HG02610 (cell line): ENCODE measurements at regions not wholly inside any gene's neighbourhood (a gene's known extent, or its start where the extent isn't known, plus 50 kb on each side); places are given as distances from the start of the nearest gene placed in this dataset.
"Not testable (repeated sequence)": the region's sequence is repeated elsewhere in the genome, so short reads cannot be mapped to it uniquely, and the experiment has no call there.

ENCODE experiments used
- ATAC-seq: cut with Tn5 transposase; IDR thresholded peaks from one replicate; pipeline ENCODE4 v1.9.1; 2021; ENCODE audit warnings: mild to moderate bottlenecking, moderate library complexity; ENCODE audit not compliant: unreplicated experiment

- no peak for ATAC-seq
Measured at GRCh38 chr11:19628018-19628417, 84.6 kb upstream of the NAV2 start.

- no peak for ATAC-seq
Measured at GRCh38 chr11:19627566-19627965, 85.1 kb upstream of the NAV2 start.

DNA sequence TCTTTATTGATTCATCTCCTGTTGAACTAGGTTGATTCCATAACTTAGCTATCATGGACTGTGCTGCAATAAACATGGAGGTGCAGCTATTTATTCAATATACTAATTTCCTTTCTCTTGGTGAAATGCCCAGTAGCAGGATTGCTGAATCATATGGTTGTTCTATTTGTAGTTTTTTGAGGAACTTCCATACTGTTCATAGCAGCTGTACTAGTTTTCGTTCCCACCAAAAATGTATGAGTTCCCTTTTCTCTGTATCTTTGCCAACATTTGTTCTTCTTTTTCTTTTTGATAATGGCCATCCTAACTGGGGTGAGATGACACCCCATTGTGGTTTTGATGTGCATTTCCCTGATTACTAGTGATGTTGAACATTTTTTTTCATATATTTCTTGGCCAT lies 87.2 kb upstream of the NAV2 start:
- no peak for ATAC-seq

DNA sequence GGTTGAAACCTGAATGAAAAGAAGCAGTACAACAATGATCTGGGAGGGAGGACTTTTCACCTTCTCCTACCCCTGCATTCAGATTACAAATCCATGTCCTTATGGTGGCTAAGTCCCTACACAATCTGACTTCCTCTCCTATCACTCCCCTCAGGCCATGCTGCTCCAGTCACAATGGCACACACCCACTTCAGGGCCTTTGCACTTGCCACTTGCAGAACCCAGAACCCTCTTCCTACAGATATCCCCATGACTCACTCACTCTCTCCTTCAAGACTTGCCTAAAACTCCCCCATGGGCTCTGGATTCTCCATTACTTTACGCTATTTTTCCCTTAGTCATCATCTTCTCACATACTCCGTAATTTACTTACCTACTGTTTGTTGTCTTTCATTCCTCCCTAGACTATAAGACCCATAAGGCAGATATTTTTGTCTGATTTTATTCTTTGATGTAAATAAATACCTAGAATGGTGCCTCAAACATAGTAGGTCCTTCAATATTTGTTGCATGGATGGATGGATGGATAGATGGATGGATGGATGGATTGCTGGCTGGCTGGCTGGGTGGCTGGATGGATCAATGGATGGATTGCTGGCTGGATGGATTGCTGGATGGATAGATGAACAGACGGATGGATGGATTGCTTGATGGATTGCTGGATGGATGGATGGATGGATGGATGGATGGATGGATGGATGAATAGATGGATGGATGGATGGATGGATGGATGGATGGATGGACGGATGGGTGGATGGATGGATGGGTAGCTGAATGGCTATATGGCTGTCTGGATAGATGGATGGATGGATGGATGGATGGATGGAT lies 94.7 kb upstream of the NAV2 start:
- no peak for ATAC-seq

DNA sequence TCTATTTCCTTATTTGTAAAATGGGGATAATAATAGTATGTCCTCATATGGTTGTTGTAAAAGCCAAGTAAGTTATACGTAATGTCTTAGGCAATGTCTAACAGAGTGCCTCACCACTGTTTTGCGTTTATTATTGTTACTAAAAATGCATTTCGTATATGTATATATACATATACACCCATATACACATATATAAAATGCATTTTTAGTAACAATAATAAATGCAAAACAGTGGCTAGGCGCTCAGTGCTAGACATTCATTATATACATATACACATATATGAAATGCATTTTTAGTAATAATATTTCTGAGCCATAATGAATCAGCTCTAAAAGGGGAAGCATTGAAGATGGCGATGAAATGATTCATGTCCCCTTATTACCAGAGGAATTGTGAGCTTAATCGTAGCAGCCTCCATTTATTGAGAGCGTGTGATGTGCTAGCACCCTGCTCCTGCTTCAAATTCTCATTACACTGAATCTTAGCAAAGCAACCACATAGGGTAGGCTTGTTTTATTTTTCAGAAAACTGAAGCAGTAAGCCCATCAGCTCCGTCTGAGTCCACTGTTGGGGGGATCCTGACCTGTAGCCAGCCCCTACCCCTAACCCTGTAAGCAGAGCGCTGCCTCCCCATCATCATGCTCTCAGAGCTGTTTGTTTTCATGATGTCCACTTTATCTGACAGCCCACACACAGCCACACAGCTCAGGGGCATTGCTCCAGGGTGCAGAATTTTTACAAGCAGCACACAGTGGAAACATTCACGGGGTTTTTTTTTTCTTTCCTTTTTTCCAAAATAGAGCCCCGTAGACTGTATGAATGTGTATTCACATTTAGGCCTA lies 97.1 kb upstream of the NAV2 start:
- ATAC-seq = no peak

DNA sequence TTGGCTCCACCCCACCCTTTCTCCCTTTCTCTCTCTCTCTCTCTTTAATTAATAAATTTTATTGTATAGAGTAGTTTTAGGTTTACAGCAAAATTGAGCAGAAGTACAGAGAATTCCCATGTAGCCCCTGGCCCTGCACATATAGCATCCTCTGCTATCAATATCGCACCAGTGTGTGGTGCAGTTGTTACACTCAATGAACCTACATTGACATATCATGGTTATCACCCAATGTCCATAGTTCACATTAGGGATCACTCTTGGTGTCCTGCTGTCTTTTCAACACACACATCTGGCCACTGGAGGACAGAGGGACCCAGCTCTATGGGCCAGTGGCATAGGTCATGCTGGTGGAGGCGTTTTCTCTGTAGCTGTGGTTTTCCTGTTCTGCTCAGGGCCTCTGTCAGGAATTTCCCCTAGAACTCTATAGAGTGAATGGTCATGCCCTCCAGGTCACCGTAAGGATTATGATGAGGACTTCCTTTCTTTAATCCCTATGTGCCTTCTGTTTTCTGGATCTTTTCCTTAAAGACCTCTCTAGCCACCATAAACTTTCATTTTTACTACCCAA lies 98.2 kb upstream of the NAV2 start:
- no peak for ATAC-seq

DNA sequence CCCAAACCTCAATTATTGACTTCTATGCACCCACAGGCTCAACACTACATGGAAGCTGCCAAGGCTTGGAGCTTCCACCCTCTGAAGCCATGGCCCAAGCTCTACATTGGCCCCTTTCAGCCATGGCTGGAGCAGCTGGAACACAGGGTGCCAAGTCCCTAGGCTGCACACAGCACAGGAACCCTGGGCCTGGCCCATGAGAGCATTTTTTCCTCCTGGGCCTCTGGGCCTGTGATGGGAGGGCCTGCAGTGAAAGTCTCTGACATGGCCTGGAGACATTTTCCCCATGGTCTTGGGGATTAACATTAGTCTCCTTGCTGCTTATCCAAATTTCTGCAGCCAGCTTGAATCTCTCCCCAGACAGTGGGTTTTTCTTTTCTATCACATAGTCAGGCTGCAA lies 100.6 kb upstream of the NAV2 start:
- not testable (repeated sequence) for ATAC-seq

DNA sequence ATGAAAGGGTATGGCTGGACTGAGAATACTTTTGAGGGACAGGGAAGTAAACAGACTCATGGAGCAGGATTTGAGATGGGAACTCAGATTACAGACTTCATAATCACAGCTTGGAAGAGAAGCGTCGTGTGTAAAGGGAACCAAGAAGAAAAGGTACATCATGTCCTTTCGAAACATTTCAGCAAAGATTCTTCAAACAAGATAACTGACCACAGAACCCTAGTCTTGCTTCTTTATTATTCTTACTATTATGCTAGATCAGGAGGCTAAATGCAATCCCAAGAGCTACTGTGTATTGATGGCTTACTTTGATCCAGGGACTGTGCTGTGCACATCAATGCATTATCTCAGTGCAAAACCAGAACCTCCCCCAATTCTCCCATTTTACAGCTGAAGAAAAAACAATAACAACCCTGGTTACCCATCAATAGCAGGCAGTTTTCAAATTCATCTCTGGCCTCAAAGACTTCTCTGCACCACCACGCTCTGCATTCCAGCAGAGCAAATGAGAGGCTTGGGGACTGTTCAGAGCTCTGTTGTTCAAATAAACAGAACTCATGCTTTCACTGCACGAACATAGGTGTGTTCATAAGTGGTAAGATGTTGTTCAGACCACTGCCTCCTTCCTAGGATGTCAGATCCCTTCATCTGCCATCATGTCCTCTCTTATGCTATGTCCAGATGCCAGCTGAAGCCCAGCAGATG lies 104.8 kb upstream of the NAV2 start:
- no peak for ATAC-seq

GRCh38 chr11:19606856-19607655 lies 105.6 kb upstream of the NAV2 start:
- no peak for ATAC-seq

DNA sequence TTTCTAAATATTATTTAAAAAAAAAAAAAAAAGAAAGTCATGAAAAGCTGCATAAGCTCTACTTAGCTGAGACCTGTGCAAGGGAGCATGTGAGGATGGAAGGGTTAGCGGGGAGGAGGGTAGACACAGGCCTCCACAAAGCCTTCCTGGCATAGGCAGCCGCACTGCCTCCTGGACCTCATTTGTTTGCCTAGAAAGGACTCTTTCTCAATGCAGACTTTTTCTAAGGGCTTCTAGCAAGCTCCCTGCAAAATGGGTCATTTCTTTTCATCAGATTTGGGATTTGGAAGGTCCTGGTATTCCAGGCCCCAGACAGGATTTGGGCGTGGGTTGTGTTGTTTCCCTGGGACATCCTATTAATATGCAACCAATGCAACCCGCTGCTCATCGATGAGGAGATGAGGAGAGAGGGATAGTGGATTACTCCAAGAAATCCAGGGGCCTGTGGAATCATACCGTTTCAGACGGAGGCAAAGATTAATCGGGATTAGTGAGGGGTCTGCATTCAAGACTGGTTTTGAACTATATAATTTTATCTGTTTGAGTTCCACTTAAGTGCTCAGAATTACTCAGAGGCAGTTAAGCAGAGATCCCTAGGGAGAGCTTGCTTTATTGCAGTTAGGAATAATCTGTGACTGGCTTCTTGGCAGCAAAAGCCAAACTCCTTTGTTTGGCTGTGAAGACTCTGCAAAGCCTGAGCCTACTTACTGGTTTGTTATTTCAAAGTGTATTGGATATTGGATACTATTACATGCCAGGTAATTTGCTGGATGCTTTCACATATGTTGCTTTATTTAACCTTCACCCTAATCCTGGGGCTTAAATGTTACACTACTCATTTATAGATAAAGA lies 106.9 kb upstream of the NAV2 start:
- no peak for ATAC-seq

DNA sequence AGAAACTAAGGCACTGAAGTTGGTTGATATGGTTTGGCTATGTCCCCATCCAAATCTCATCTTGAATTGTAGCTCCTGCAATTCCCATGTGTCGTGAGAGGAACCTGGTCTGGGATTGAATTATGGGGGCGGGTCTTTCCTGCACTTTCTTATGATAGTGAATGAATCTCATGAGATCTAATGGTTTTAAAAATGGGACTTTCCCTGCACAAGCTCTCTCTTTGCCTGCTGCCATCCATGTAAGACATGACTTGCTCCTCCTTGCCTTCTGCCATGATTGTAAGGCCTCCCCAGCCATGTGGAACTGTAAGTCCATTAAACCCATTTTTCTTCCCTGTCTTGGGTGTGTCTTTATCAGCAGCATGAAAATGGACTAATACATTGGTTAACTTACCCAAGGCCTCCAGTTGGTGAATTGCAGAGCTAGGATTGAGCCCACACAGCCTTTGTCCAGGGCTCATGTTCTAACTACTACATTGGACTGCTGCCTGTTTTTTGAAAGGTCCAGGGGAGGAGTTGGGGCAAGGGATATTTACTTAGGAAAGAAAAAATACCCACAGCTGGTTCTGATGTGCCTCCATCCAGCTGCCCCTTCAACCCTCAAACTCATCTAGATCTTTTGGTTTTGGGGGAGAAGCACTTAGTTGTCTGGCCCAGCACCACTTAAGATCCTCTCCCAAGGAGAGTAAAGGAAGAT lies 107.8 kb upstream of the NAV2 start:
- no peak for ATAC-seq

DNA sequence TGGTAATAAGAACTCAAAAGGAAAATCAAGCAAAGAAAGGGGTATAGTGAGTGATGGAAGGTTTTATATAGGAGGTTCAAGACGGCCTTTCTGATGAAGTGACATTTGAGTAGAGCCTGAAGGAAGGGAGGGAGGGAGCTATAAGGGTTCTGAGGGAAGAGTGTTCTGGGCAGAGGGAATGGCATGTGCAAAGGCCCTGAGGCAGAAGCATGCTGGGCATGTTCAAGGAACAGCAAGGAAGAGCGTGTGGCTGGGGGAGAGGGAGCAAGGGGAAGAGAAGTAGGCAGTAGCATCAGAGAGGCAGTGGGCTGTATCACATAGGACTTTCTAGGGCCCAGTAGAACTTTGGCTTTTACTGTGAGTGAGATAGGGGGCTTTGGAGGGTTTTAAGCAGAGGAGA lies 108.9 kb upstream of the NAV2 start:
- ATAC-seq = no peak

DNA sequence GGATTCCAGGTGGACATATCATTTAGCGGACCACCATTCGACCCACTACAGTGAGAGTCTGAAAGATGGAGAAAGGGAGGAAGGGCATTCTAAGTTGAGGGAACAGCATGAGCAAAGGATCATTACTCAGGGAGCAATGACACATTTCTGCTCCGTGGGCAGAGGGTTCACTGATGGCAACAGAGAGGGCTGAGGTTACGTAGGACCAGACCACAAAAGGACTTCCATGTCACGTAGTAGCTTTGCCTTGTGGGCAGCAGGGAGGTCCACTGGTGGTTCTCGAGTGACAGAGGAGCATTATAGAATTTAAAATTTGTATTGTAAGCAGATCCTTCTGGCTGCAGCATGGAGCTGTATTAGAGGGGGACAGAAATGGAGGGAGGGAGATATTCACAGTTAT lies 109.7 kb upstream of the NAV2 start:
- no peak for ATAC-seq

- no peak for ATAC-seq
Measured at GRCh38 chr11:19602406-19602805, 110.2 kb upstream of the NAV2 start.

GRCh38 chr11:19601235-19601634 lies 111.4 kb upstream of the NAV2 start:
- no peak for ATAC-seq

DNA sequence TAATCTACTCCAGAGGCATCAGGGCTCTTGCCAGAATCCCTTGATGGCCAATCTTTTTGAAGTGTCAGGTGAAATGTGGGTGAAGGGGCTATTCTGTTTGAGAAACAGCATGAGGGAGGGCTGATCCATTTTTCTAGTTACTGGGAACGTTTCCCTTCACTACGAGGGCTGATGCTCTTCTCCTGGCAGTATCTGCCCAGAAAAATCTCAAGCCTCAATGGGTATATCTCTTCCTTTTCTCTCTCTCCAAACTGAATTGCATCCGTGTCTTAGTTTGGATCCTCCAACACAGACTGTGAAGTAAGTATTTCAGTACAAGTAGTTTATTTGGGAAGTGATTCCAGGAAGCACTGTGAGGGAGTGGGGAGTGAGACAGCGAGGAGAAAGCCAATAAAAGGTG lies 113.0 kb upstream of the NAV2 start:
- no peak for ATAC-seq

- ATAC-seq = no peak
Measured at GRCh38 chr11:19598876-19599486, 113.7 kb upstream of the NAV2 start.

GRCh38 chr11:19598456-19598855 lies 114.2 kb upstream of the NAV2 start:
- ATAC-seq = no peak
